ENCODE measurements at regions not wholly inside any gene's neighbourhood (a gene's known extent, or its start where the extent isn't known, plus 50 kb on each side); places are given as distances from the start of the nearest gene placed in this dataset.

DNA sequence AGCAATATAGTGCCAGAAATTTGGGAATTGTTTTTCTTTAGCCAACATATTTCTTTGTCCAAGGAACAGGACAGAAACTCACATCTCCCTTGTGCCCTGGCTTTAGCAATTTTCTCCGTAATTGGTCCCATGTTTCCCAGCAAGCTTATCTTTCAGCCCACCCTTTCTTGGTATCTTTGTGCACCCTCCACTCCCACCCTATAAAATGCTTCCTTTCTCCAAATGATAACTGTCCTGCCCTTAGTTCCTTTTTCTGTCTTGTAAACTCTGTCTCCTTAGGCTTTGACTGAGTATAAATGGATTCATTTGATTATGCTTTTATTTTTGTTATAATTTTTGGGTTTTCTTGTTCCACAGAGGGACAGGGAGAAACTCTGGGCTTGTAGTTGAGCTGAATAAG is 442.8 kb downstream of the ATP23 start:
- TF ChIP-seq CTCF (IDR thresholded peaks at IDR 0.05; ENCODE audit: insufficient read depth, low read length, poor library complexity, severe bottlenecking) (no peak), EZH2phosphoT487 (conservative IDR thresholded peaks at IDR 0.05; ENCODE audit: low read length) (no peak)
